UCSD-AML1 (cell line): ENCODE measurements at regions not wholly inside any gene's neighbourhood (a gene's known extent, or its start where the extent isn't known, plus 50 kb on each side); places are given as distances from the start of the nearest gene placed in this dataset.

Source experiments
- DNase-seq: peaks from one replicate; lab custom pipeline; 2025; ENCODE audit not compliant: unreplicated experiment; lab: John Stamatoyannopoulos, UW

GRCh38 chr7:97466071-97466470 lies 265.8 kb upstream of the TAC1 start:
- DNase-seq: no peak

DNA sequence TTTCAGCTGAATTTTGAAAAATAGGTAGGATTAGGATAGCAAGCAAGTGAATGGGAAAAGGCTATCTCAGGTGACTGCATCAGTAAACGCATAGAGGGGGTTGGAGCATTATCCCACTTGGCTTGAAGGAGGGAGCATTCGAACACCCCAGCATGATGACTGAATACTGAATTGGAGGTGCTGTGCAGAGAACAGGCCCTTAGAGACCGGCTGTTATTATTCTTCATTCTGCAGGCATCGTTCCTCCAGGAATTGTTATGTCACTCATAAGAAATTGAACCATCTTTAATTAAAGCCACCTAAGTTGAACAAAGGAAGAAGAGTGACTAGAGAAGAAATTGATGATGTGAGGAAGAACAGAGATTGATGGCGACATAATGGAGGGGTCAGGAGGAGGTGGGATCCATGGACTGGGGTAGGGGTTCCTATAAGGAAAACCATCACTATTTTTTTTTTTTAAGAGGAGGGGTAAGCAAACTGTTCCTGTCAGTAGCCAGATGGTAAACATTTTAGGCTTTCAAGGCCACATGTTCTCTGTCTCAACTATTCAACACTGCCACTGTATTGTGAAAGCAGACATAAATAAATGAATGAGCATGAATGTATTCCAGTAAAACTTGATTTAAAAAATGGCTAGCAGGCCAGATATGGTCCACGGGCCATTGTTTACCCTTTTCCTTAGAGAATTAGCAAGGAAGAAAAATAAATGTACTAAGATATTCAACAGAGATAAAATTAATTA lies 264.7 kb upstream of the TAC1 start:
- no peak for DNase-seq

DNA sequence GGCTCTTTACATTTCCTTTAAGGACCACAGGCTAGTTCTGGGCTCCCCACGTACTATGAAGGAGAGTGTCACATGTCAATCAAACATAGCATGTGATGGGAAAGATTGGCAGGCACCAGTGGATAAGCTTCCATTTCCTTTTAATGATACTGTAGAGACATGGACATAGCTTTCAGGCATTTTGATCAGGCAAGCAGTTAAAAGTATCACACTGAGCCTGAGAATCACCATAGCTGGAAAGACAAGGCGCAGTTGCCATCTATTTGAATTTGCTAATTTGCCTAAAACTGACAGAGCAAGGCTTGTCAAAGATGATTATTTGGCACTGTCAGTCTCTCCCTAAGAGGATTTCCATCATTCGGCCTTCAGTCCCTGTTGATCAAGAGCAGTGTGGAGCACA lies 263.4 kb upstream of the TAC1 start:
- no peak for DNase-seq

DNA sequence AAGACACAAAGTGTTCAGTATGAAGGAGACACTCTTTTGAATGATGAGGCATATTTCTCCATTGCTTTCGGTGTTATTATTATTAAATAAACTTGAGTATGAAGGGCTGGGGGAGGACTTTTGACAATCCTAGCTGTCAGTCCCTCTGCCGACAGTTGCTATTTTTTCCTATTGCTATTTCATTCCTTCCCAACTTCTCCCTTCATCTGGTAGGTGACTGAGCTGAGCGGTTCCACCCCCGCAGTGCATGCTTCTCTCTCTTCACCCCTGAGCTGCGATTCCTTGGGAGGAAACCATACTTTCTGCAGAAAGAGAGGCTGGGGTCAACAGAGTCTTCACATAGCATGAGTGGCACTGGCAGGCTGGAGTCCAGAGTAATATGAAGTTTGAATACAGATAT lies 261.2 kb upstream of the TAC1 start:
- DNase-seq: no peak

GRCh38 chr7:97471491-97471890 lies 260.4 kb upstream of the TAC1 start:
- no peak for DNase-seq

GRCh38 chr7:97479740-97480290 lies 252.1 kb upstream of the TAC1 start:
- DNase-seq: no peak

- DNase-seq: no peak
Measured at GRCh38 chr7:97480772-97481390, 251.0 kb upstream of the TAC1 start.

DNA sequence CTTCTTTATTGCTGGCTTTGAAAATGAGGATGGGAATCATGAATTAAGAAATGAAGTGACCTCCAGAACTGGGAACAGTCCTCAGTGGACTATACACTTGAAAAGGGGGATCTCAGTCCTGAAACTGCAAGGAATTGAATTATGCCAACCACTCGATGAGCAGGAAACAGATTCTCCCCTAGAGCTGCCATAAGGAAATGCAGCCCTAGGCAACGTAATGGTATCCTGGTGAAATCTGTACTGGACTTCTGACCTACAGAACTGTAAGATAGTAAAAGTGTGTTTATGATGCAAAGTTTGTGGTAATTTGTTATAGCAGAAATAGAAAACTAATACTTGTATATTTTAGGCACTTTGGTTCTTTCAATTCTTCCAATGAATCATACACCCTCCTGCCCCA lies 236.4 kb upstream of the TAC1 start:
- no peak for DNase-seq

DNA sequence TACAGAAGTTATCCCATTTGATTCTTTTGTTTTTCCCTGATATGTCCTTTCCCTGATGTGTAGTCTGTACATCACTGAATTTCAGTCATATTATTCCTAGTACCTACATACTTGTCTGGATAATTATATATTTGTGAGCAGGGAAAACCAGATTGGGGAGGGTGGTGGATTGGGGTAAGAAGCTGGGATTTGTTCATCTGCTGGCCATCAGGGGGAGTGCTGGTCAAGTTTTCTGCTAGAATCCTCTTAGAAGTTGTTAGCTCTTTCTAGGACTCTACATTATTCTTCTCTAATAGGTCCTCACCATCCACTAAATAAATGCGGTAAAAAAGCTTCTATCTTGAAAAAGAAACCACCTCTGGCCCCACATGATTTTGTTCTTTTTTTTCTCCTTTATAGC lies 232.7 kb upstream of the TAC1 start:
- no peak for DNase-seq

GRCh38 chr7:97503367-97504094 lies 228.4 kb upstream of the TAC1 start:
- no peak for DNase-seq

- DNase-seq: no peak
Measured at GRCh38 chr7:97506728-97507127, 225.2 kb upstream of the TAC1 start.

GRCh38 chr7:97512441-97513207 lies 219.3 kb upstream of the TAC1 start:
- no peak for DNase-seq

DNA sequence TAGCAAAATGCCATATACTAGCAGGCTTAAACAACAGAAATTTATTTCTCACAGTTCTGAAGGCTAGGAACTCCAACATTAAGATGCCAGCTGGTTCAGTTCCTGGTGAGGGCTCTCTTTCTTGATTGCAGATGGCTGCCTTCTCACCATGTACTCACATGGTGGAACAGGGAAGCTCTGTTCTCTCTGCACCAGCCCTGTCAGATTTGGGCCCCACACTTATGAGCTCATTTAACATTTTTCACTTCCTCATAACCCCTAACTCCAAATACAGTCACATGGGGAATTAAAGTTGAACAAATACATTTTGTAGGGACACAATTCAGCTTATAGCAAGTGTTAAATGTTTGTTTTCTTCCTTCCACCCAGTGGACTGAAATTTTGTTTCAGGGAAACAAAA lies 218.6 kb upstream of the TAC1 start:
- no peak for DNase-seq

DNA sequence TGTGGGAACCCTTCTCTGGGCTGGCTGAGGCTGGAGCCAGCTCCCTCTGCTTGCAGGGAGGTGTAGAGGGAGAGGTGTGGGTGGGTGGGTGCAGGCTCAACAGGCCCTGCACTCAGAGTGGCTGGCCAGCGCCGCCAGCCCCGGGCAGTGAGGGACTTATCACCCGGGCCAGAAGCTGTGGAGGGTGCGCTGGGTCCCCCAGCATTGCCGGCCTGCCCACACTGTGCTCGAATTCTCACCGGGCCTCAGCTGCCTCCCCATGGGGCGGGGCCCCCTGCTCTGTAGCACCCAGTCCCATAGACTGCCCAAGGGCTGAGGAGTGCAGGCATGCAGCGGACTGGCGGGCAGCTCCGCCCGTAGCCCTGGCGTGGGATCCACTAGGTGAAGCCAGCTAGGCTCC lies 190.7 kb upstream of the TAC1 start:
- DNase-seq: no peak

- DNase-seq: no peak
Measured at GRCh38 chr7:97555857-97556421, 175.9 kb upstream of the TAC1 start.

DNA sequence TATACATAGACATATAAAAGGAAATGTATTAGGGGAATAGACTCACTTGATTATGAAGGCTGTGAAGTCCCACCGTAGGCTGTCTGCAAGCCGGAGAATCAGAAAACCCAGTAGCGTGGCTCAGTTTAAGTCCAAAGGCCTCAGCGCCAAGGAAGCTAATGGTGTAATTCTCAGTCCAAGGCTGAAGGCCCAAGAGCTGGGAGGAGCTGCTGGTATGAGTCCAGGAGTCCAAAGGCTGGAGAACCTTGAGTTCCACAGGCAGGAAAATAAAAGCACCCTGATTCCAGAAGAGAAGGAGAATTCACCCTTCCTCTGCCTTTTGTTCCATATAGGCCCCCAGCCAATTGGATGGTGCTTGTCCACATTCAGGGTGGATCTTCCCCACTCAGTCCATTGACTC lies 166.2 kb upstream of the TAC1 start:
- DNase-seq: no peak

DNA sequence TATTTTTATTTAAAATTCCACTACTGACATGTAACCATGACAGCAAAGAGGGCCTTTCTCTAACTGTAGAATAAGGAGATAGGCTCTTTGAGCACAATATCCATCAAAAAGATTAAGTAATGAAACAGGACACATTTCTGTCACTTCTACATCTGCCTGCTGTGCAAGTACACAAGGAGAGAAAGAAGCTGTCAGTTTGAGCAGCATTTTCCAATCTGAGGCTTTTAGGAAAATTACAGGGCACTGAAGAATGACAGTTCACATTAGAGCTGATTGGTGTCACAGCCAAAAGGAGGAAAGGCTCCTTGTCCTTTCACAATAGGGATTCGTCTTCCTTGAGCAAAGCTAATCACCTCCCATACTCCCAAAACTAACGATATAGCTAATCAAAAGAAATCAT lies 158.8 kb upstream of the TAC1 start:
- DNase-seq: no peak

- DNase-seq: no peak
Measured at GRCh38 chr7:97576043-97576442, 155.8 kb upstream of the TAC1 start.

DNA sequence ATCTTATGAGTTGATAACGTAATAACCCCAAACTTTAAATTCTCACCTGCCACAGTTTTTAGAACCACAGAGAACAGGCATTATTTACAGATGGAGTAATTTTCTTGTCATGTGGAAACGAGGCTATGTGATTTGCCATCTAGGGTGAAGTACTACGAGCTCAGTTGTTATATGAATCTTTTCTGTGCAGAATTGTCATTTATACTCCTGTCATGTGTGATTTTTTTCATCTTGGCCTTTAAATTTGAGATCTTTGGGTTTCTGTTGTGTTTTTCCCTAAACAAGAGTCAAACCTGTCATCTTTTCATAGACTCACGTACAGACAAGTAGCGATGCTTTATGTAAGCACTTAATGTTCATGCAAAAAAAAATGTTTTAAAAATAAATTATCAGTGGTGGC lies 153.7 kb upstream of the TAC1 start:
- DNase-seq: no peak

DNA sequence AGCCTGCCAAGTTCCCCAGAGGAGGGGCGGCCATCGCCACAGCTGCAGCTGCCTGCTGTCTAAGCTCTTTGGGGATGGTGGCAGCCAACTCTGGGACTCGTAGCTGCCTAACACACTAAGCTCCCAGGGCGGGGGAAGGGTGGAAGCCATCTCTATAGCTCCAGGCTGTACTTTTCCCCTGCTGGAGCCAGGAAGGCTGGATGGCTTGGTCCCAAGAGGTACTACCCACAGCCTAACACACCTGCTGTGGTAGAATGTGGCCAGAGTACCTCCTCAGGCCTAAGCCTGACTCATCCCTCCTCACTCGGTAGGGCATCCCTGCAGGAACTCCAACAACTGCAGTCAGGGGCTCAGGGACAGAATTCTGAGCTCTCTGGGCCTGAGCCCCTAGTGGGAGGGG lies 151.7 kb upstream of the TAC1 start:
- DNase-seq: no peak

- DNase-seq: no peak
Measured at GRCh38 chr7:97595439-97595838, 136.4 kb upstream of the TAC1 start.
